Hematopoietic multipotent progenitor cell treated with erythropoietin and hydrocortisone succinate and interleukin-3 and kit ligand, for 4 days (in vitro differentiated cells): ENCODE measurements at regions not wholly inside any gene's neighbourhood (a gene's known extent, or its start where the extent isn't known, plus 50 kb on each side); places are given as distances from the start of the nearest gene placed in this dataset.
A peak's percentile ranks its signal among the peaks of the same experiment; 100 is the strongest.
"Not testable (repeated sequence)": the region's sequence is repeated elsewhere in the genome, so short reads cannot be mapped to it uniquely, and the experiment has no call there.

Experiments
- DNase-seq: peaks from one replicate; pipeline ENCODE4 v3.0.0-alpha.2; 2015

GRCh38 chr5:96529559-96529958 lies 96.5 kb upstream of the PCSK1 start:
- DNase-seq, result no peak

DNA sequence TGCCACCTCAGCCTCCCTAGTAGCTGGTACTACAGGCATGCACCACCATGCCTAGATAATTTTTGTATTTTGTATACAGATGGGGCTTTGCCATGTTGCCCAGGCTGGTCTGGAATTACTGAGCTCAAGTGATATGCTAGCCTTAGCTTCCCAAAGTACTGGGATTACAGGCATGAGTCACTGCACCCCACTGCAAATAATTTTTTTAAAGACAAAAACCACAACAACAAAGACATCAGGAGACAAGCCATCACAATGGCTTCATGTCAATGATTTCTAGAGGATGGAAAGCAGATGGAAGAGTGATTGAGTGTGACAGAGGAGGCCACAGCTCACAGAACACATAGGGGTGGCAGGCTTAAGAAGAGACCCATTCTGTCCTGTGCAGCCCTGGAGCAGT lies 97.9 kb upstream of the PCSK1 start:
- no peak for DNase-seq

DNA sequence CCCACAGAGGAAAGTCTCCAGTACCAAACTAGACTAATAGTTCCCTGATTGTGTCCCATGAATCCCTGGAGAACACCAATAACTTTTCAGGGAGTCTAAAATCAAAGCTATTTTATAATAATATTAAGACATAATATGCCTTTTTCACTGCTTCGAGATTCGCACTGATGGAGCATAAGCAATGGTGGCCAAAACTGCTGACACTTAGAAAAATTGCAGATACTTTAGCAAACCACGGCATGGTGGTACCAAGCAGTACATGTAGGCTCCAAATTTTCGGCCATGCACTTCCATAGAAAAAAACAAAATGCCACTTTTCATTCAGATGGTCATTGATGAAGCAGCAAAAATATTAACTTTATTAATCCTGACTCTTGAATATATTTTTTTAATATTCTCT lies 100.3 kb upstream of the PCSK1 start:
- no peak for DNase-seq

DNA sequence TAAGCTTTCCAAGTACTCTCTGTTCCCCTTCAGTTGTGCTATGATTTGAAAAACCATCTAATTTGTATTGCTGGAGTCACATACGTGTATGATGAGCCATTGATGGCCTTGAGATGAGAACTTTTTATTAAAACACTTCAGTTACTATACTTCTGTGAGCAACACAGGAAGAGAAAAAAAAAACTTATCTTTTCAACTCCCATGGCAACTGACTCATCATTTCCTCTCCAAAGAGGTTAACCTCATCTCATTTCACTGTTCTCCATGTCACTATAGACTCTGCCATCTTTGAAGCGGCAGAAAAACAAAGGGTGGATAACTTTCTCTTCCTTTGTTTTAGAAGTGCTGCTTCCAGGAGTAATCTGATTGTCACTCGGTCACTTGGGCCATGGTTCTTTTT lies 104.3 kb upstream of the PCSK1 start:
- DNase-seq, result peak; percentile 83

GRCh38 chr5:96538808-96539250 lies 105.8 kb upstream of the PCSK1 start:
- DNase-seq, result peak; percentile 8

GRCh38 chr5:96546120-96546519 lies 113.1 kb upstream of the PCSK1 start:
- DNase-seq, result no peak

DNA sequence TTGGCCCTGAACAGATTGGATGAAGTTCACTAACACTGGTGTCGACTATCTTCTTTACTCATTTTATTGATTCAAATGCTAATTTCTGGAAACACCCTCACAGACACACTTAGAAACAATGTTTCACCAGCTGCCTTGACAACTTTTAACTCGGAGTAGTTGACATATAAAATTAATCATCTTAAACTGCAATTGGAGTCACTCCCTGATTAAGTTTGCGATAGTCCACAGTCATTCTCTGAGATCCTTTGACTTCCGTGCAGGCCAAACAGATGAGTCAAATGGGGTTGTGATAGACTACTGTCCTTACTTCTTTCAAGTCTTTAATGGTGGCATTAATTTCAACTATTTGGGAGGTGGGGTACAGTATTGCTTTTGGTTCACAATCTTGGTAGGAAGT lies 114.4 kb upstream of the PCSK1 start:
- no peak for DNase-seq

- DNase-seq, result no peak
These were observed 113.3 kb upstream of the CAST start for GRCh38 chr5:96548905-96549304.

DNA sequence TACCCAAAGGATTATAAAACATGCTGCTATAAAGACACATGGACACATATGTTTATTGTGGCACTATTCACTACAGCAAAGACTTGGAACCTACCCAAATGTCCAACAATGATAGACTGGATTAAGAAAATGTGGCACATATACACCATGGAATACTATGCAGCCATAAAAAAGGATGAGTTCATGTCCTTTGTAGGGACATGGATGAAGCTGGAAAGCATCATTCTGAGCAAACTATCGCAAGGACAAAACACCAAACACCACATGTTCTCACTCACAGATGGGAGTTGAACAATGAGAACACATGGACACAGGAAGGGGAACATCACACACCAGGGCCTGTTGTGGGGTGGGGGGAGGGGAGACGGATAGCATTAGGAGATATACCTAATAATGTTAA lies 101.3 kb upstream of the CAST start:
- not testable (repeated sequence) for DNase-seq

- DNase-seq, result no peak
These were observed 99.6 kb upstream of the CAST start for GRCh38 chr5:96562614-96563013.

DNA sequence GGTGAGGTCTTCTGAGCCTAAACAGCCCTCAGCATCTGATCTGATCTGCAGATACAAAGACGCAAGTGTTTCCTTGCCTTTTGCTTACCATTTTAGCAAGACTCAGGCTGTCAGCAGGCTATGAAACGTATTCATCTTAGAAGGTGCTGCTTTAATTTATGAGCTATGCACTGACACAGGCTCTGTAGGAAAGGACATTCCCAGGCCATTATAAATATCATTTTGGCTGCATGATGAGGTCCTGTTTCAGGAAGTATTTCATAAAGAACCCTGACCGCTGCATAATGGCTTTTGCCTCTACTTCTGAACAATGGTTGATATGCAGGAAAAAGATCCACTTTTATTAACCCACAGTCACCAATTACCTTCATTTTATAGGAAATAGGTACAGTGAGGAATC lies 98.4 kb upstream of the CAST start:
- DNase-seq, result no peak

DNA sequence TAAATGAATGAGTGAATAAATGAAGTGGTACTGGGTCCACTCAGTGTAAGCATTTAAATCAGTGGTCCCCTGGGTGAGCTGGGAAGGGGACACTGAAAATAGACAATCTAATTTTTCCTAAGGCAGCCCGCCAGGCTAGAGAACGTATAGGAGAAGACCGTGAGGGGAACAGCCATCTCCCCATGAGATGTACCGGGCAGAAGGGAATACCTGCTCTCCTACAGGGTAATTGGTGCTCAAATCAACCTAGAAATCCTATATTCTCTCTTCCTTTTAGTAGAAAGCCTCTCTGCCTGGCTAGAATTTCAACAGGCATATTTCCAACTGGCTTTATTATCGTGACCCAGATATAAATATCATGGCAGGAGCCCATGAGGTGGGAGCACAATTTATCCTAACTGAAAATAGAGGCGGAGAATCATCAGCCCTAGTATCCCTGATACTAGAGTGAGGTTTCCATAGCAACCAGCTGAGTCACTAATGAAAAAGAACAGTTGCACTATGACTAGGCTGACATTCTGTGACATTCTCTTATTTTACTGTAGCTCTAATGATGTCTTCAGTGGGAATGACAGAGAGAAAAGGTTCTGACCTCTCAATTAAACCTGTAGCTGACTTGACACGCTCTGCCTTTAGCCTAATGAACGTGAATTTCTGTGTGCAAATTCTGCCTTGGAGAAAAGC lies 96.5 kb upstream of the CAST start:
- peak; percentile 46 for DNase-seq

DNA sequence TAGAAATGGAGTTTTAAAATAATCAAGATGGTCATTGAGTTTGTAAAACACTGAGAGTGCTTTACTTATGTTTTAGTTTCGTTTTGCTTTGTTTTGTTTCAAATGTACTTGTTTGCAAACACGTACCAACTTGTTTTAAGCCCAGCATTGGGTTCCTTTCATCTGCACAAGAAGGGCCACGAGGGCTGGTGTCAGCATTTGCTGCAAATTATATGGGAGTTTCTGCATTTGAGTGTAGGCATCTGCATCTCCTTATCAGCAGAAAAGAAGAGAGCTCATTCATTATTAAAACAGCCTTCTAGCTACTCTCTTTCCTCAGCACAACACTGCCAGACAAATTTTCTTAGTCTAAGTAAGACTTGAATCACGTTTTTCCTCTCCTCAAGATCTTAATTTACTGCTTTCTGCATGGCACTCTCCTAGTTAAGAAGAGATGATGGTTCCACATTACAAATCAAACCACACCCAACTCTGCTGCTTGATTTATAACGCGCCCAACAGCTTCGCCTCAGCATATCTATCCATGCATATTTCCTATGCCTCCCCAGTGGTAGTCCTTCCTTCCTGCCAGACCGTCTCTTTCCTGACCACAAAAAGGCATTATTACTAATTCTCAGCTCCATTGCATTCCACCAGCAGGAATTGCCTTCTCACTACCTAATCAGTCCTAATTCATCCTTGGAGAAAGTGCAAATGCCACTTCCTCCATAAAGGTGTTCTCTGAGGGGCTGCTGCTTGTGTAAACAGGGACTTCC lies 95.2 kb upstream of the CAST start:
- DNase-seq, result peak; percentile 73

DNA sequence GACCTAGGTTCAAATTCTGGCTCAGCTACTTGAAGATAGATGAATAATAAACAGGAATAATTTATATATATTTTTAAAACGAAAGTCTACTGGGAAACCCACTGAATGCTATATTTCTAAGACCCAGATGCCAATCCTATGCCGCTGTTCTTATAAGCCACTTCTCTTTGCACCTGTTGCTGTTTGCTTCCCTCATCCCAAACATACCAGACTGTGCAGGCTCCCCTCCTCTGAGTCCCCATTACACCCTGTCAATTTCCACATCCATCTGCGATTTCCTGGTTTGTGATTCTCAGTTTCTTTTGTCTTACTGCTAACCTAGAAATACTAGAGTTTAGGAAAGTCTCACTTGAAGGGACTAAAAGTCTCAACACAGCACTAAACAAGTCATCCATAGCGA lies 92.8 kb upstream of the CAST start:
- DNase-seq, result no peak

DNA sequence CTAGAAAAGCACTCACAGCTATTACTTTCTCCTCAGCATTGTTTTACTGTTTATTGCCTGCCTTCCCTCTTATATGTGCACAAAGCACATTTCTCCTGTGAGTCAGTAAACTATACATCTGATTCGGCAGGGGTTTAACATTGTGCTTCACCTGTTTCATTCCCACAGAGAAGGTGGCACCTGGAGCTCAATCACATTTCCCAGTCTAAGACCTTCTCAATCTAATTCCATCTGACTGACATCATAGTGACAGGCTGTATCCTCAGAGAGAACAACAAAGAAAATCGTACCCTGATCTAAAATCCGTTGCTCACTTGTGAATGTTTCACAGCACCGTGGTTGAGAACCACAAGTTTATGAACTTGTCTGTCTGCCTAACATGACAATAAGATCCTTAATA lies 92.4 kb upstream of the CAST start:
- DNase-seq, result no peak

DNA sequence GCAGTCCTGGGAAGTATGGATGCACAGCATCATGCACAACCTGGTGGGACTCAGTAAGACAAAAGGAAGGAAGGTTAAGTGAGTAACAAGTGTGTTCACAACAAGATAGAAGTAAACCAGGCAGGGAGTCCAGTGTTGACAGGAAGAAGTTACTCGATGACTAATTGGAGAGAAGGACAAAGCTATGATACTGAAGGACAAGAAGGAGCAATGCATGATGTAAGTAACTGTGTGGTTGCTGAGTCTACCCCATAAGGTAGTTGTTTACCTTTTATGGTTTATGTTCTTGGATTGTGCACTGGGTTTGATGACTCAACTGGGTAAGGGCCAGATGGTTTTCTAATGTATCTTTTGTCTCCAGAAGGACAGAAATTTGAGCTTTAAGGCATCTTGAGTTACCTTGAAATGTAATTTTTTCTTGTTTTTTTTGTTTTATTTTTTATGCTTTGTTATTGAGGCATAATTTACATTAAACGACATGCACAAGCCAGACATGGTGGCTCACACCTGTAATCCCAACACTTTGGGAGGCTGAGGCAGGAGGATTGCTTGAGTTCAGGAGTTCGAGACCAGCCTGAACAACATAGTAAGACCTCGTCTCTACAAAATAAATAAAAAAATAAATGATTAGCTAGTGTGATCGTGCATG lies 89.2 kb upstream of the CAST start:
- DNase-seq, result no peak

- no peak for DNase-seq
These were observed 88.7 kb upstream of the CAST start for GRCh38 chr5:96573513-96573894.

DNA sequence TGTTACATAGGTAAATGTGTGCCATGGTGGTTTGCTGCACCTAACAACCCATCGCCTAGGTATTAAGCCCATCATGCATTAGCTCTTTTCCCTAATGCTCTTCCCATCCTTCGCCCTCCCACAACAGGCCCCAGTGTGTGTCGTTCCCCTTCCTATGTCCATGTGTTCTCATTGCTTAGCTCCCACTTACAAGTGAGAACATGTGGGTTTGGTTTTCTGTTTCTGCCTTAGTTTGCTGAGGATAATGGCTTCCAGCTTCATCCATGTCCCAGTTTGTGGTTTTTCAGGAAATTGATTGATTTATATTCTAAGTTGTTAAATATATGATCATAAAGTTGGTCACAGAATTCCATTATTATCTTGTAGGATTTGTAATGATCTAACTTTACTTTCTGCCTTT lies 85.3 kb upstream of the CAST start:
- no peak for DNase-seq

- no peak for DNase-seq
These were observed 84.3 kb upstream of the CAST start for GRCh38 chr5:96577909-96578308.

- DNase-seq, result no peak
These were observed 82.5 kb upstream of the CAST start for GRCh38 chr5:96579711-96580110.

DNA sequence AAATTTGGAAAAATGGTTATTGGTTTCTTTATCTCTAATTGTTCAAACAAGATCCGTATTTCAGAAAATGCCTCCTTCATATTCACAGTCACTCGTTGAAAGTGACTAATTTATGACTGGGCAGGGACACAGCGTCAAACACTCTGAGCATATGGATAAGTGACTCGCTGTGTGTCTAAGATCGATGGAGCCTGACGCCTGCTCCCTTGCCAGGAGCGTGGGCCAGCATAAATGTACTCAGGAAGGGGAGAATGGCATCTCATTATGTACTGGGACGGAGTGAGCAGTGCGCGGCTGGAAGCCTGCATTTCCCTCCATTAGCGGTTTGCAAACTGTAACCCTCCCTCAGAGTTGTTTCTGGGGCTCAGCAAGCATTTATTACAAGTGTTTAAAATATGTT lies 79.8 kb upstream of the CAST start:
- DNase-seq, result no peak

DNA sequence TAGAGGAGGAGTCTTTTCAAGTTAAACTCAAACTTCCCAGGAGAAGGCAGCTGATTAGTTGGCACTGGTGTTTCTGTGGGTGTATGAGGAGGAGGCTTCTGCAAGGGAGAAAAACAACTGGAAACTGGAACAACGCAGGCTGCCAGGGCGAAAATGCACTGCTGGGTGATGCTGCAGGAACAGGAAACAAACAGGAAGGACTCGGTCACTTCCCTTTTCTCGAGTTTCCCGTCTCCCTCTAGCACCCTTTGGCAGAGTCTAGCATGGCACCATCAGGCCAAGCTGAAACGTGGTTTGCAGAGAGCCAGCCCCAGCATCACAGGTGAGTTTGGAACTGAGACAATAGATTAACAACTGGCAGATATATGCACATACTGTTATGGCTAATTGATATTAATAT lies 77.5 kb upstream of the CAST start:
- peak; percentile 13 for DNase-seq

DNA sequence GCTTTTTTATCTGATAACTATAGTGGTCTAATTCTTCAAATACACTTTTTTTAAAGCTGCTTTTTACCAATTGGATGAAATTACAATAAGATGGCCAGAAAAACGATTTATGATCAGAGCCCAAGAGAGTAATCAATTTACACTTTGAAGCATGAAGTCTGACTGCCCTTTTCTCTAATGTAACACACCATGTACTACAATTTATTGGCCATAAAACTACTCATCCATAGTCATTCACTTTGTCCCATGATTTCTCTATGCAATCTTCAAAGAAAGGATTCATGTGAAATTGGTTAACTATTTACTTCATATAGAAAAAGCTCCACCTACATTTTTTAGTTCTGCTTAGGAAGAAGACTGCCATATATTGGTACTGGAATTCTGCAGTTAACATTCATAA lies 73.6 kb upstream of the CAST start:
- DNase-seq, result no peak

- DNase-seq, result no peak
These were observed 71.4 kb upstream of the CAST start for GRCh38 chr5:96590796-96591195.
